ENCODE measurements at regions not wholly inside any gene's neighbourhood (a gene's known extent, or its start where the extent isn't known, plus 50 kb on each side); places are given as distances from the start of the nearest gene placed in this dataset.

- TF ChIP-seq ZNF704 (tag by site-specific recombination; IDR thresholded peaks at IDR 0.05) (no peak), ZBTB11 (tag by site-specific recombination; conservative IDR thresholded peaks at IDR 0.05; ENCODE audit: low read depth) (no peak), PRDM10 (tag by site-specific recombination; IDR thresholded peaks at IDR 0.05) (peak; percentile 32), ZNF335 (tag by site-specific recombination; conservative IDR thresholded peaks at IDR 0.05) (peak; percentile 29), ZNF501 (tag by site-specific recombination; IDR thresholded peaks at IDR 0.05) (no peak), ZNF37A (tag by site-specific recombination; IDR thresholded peaks at IDR 0.05) (no peak)
- Histone ChIP-seq H3K9me3 (ENCODE audit: control insufficient read depth, insufficient read depth, low read depth, low read length) (no peaks in the 10 kb centered on the region), H3K27ac (ENCODE audit: extremely low read depth, low read depth, low read length) (no peak overlapping the region), H3K36me3 (ENCODE audit: control insufficient read depth in 2 of 2, insufficient read depth in 1 of 2, low read length in 2 of 2) (no peaks in the 10 kb centered on the region), H3K4me3 (ENCODE audit: low read depth, low read length) (no peak overlapping the region), H3K4me1 (ENCODE audit: control insufficient read depth, insufficient read depth, low read length) (no peaks in the 10 kb centered on the region)
- ChIA-PET CTCF (interaction anchor here (0.6 kb wide), 1 partner anchor 427 kb away, joined by 3 read pairs; no protein-coding TSS in a partner anchor), POLR2A (no interaction called here)
These were observed 119.4 kb downstream of the FOXL1 start for GRCh38 chr16:86697715-86698114.

GRCh38 chr16:86700046-86700945 lies 121.9 kb downstream of the FOXL1 start:
- CTCF ChIA-PET = no interaction called here
- POLR2A ChIA-PET = no interaction called here
- no peaks in the 10 kb centered on the region for H3K9me3 ChIP-seq (ENCODE audit: control insufficient read depth, insufficient read depth, low read depth, low read length)
- H3K4me1 ChIP-seq (ENCODE audit: control insufficient read depth, insufficient read depth, low read length) = no peaks in the 10 kb centered on the region
- TF ChIP-seq SP2 (tag by site-specific recombination; IDR thresholded peaks at IDR 0.05) (no peak), ZNF138 (tag by site-specific recombination; IDR thresholded peaks at IDR 0.05; ENCODE audit: borderline replicate concordance) (no peak), TSHZ1 (tag by site-specific recombination; IDR thresholded peaks at IDR 0.05; ENCODE audit: borderline replicate concordance) (no peak), ZNF214 (tag by site-specific recombination; IDR thresholded peaks at IDR 0.05; ENCODE audit: borderline replicate concordance) (no peak), HOXC10 (CRISPR knock-in tag; IDR thresholded peaks at IDR 0.05) (no peak), ZNF529 (tag by site-specific recombination; IDR thresholded peaks at IDR 0.05; ENCODE audit: insufficient replicate concordance) (no peak)
- H3K27ac ChIP-seq (ENCODE audit: extremely low read depth, low read depth, low read length) = no peak overlapping the region
- H3K4me3 ChIP-seq (ENCODE audit: low read depth, low read length) = no peak overlapping the region
- H3K36me3 ChIP-seq (ENCODE audit: control insufficient read depth in 2 of 2, insufficient read depth in 1 of 2, low read length in 2 of 2) = no peaks in the 10 kb centered on the region
